Ascending aorta (tissue), 2 donors: ENCODE measurements at regions not wholly inside any gene's neighbourhood (a gene's known extent, or its start where the extent isn't known, plus 50 kb on each side); places are given as distances from the start of the nearest gene placed in this dataset.

Experiments
- DNase-seq, 2 donors: peaks; one replicate each; pipeline ENCODE4 v3.0.0-alpha.2; 2019; ENCODE audit warnings: low spot score in 2 of 2
- H3K27ac ChIP-seq, 2 donors: fragments of 200-600 bp; sonication (generic); one replicate each; pipeline ENCODE4 v1.5.1; 2016 to 2017; ENCODE audit warnings: mild to moderate bottlenecking in 1 of 2
- H3K27me3 ChIP-seq: fragments of 200-600 bp; sonication (generic); one replicate; pipeline ENCODE4 v1.5.1; 2017
- H3K36me3 ChIP-seq, 2 donors: fragments of 200-600 bp; sonication (generic); one replicate each; pipeline ENCODE4 v1.5.1; 2016
- H3K4me1 ChIP-seq, 2 donors: fragments of 200-600 bp; sonication (generic); one replicate each; pipeline ENCODE4 v1.5.1; 2016 to 2017; ENCODE audit warnings: mild to moderate bottlenecking in 1 of 2
- H3K4me3 ChIP-seq, 2 donors: fragments of 200-600 bp; sonication (generic); one replicate each; pipeline ENCODE4 v1.5.1; 2016 to 2017; ENCODE audit warnings: mild to moderate bottlenecking in 1 of 2
- H3K9me3 ChIP-seq, 2 donors: fragments of 200-600 bp; sonication (generic); one replicate each; pipeline ENCODE4 v1.5.1; 2016
- intact Hi-C: fragments of 100-400 bp; cut with DNase I; formaldehyde crosslinking; loops from one replicate; pipeline ENCODE4 v1.15.1; 2023
- TF ChIP-seq, protein P1 (sequence below), 3 experiments: fragments of 200-600 bp in 2 of 3; fragments of 450-650 bp in 1 of 3; sonication (generic) in 2 of 3; IDR thresholded peaks; one replicate each; pipeline ENCODE4 v1.5.1; 2016 to 2019; ENCODE audit warnings: antibody characterized with exemption in 3 of 3, mild to moderate bottlenecking in 1 of 3, moderate library complexity in 1 of 3

DNA sequence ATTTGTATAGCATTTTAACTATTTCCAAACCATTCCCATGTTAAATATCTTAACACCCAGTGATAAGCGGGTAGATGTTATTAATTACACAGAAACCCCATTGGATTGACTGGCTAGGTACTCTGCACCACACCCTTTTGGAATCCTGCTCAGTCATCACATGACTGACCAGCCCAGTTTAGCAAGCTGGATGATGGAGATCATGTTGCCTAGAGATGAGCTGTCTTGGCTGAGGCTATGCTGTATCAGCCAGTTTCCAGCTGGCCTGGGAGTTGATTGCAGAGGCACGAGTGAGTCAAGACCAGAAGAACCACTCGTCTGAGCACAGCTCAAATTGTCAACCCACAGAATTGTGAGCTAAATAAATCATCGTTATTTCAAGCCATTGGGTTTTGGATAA is 124.6 kb downstream of the ZNF621 start:
- no peaks in the 10 kb centered on the region for H3K36me3 ChIP-seq
- TF ChIP-seq, protein P1, sequence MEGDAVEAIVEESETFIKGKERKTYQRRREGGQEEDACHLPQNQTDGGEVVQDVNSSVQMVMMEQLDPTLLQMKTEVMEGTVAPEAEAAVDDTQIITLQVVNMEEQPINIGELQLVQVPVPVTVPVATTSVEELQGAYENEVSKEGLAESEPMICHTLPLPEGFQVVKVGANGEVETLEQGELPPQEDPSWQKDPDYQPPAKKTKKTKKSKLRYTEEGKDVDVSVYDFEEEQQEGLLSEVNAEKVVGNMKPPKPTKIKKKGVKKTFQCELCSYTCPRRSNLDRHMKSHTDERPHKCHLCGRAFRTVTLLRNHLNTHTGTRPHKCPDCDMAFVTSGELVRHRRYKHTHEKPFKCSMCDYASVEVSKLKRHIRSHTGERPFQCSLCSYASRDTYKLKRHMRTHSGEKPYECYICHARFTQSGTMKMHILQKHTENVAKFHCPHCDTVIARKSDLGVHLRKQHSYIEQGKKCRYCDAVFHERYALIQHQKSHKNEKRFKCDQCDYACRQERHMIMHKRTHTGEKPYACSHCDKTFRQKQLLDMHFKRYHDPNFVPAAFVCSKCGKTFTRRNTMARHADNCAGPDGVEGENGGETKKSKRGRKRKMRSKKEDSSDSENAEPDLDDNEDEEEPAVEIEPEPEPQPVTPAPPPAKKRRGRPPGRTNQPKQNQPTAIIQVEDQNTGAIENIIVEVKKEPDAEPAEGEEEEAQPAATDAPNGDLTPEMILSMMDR (IDR thresholded peaks at IDR 0.05): no peak
- intact Hi-C loops: no loop called here
- DNase-seq: no peak
- H3K4me3 ChIP-seq: no peak overlapping the region
- H3K27me3 ChIP-seq: no peaks in the 10 kb centered on the region
- H3K9me3 ChIP-seq: no peaks in the 10 kb centered on the region
- no peaks in the 10 kb centered on the region for H3K4me1 ChIP-seq
- H3K27ac ChIP-seq: no peak overlapping the region

DNA sequence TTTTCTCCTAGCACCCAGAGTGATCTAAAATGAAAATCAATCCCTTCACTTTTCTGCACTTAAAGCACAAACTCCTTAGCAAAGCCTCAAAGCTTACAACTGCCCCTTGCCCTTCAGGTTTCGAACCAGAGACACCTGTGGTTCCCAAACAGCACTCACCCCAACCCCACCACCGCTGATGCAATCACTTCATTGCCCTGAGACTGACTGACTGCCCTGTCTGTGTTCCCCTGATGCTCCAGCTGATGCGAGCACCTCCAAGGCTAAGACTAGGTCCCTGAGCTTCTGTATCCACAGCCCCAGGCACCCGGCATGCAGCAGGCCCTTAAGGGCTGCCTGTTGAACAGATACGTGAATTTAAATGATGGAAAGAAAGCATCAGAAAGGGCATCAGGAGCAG is 127.3 kb downstream of the ZNF621 start:
- no peaks in the 10 kb centered on the region for H3K4me1 ChIP-seq

DNA sequence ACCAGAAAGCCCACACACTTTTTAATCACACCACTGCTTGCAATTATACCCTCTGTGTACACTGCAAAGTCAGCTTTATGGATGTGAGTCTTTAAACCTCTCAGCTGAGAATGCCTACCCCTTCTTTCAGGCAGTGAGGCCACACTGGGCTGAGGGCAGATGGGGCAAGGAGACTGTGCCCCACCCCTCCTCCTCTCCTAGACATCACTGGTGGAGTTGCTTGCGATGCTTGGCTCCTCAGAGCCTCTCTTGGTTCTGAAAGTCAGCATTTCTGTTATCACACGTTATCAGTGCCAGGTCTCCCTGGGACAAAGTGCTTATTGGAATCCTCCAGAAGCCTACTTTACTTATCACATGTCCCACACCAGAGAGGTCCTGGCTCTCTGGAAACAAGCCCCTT is 128.2 kb downstream of the ZNF621 start:
- Histone ChIP-seq H3K27ac (no peak overlapping the region), H3K4me1 (no peaks in the 10 kb centered on the region), H3K9me3 (no peaks in the 10 kb centered on the region), H3K4me3 (no peak overlapping the region), H3K27me3 (no peaks in the 10 kb centered on the region), H3K36me3 (no peaks in the 10 kb centered on the region)
- DNase-seq: no peak
- TF ChIP-seq, protein P1 (IDR thresholded peaks at IDR 0.05): no peak
- intact Hi-C loops: no loop called here

More for the DNA sequence above, 127.3 kb downstream of the ZNF621 start:
- TF ChIP-seq, protein P1 (IDR thresholded peaks at IDR 0.05): no peak
- intact Hi-C loops: no loop called here
- no peak overlapping the region for H3K4me3 ChIP-seq
- H3K9me3 ChIP-seq: no peaks in the 10 kb centered on the region
- H3K27me3 ChIP-seq: no peaks in the 10 kb centered on the region
- H3K27ac ChIP-seq: no peak overlapping the region
- no peak for DNase-seq
- no peaks in the 10 kb centered on the region for H3K36me3 ChIP-seq

GRCh38 chr3:40653878-40654277 is 129.1 kb downstream of the ZNF621 start:
- no peaks in the 10 kb centered on the region for H3K36me3 ChIP-seq
- no peaks in the 10 kb centered on the region for H3K4me1 ChIP-seq
- no peak for DNase-seq
- H3K27me3 ChIP-seq: no peaks in the 10 kb centered on the region
- intact Hi-C loops: no loop called here
- H3K27ac ChIP-seq: no peak overlapping the region
- H3K4me3 ChIP-seq: no peak overlapping the region
- no peaks in the 10 kb centered on the region for H3K9me3 ChIP-seq
- TF ChIP-seq, protein P1 (IDR thresholded peaks at IDR 0.05): no peak

GRCh38 chr3:40655551-40655950 is 130.8 kb downstream of the ZNF621 start:
- intact Hi-C loops: no loop called here
- TF ChIP-seq, protein P1 (IDR thresholded peaks at IDR 0.05): no peak
- no peak for DNase-seq

DNA sequence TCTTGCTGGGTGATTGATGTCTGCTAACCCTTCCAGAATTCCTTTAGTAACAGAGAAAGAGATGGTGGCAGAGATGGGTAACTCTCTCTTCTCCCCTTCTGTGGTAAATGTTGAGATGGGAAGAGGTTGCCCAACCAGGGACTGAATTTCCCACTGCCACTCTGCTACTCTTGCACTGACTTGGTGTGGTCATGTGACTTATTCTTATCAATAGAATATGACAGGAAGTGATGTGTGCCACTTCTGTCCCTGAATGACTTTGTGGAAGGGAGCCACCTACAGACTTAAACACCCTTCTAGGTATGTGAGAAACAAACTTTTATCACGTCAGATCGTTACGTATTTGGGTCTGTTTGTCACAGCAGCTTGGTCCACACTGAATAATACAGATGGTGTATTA is 132.9 kb downstream of the ZNF621 start:
- Histone ChIP-seq H3K36me3 (no peaks in the 10 kb centered on the region), H3K4me3 (no peak overlapping the region), H3K4me1 (no peaks in the 10 kb centered on the region), H3K27me3 (no peaks in the 10 kb centered on the region), H3K9me3 (no peaks in the 10 kb centered on the region), H3K27ac (no peak overlapping the region)
- TF ChIP-seq, protein P1 (IDR thresholded peaks at IDR 0.05): no peak
- DNase-seq: no peak
- intact Hi-C loops: no loop called here

More at GRCh38 chr3:40655551-40655950, 130.8 kb downstream of the ZNF621 start:
- no peaks in the 10 kb centered on the region for H3K36me3 ChIP-seq
- H3K4me1 ChIP-seq: no peaks in the 10 kb centered on the region
- no peak overlapping the region for H3K4me3 ChIP-seq
- H3K27me3 ChIP-seq: no peaks in the 10 kb centered on the region
- no peak overlapping the region for H3K27ac ChIP-seq
- H3K9me3 ChIP-seq: no peaks in the 10 kb centered on the region
